ENCODE measurements at regions not wholly inside any gene's neighbourhood (a gene's known extent, or its start where the extent isn't known, plus 50 kb on each side); places are given as distances from the start of the nearest gene placed in this dataset.

GRCh38 chr18:10349561-10349960 lies 104.9 kb upstream of the APCDD1 start:
- TF ChIP-seq CTCF (conservative IDR thresholded peaks at IDR 0.05) (no peak), ZFX (IDR thresholded peaks at IDR 0.05) (no peak)
